DOHH2 (cell line): ENCODE measurements at regions not wholly inside any gene's neighbourhood (a gene's known extent, or its start where the extent isn't known, plus 50 kb on each side); places are given as distances from the start of the nearest gene placed in this dataset.

ENCODE experiments used
- EZH2phosphoT487 ChIP-seq: fragments of 200-600 bp; sonication (generic); IDR thresholded peaks from 2 replicates; pipeline ENCODE4 v1.6.1; 2017; ENCODE audit warnings: borderline replicate concordance, mild to moderate bottlenecking, antibody characterized with exemption, low read length, moderate library complexity, mixed read lengths
- TF ChIP-seq, protein P1 (sequence below): fragments of 200-600 bp; sonication (generic); IDR thresholded peaks from one replicate; pipeline ENCODE4 v1.5.1; 2014; ENCODE audit warnings: antibody characterized with exemption, mild to moderate bottlenecking, low read depth, low read length; ENCODE audit not compliant: poor library complexity, severe bottlenecking

DNA sequence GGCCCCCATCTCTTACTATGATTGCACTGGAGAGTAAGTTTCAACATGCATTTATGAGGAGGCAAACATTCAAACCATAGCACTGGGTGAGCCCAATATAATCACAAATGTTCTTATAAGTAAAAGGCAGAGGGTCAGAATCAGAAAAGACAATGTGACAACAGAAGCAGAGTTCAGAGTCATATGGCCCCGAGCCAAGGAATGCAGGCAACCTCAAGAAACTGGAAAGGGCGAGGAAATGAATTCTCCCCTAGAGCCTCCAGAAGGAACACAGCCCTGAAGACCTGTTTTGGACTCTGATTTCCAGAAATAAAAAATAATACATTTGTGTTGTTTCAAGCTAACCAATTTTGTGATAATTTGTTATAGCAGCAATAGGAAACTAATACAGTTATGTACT, 81.3 kb upstream of the ABI3BP start:
- TF ChIP-seq, protein P1, sequence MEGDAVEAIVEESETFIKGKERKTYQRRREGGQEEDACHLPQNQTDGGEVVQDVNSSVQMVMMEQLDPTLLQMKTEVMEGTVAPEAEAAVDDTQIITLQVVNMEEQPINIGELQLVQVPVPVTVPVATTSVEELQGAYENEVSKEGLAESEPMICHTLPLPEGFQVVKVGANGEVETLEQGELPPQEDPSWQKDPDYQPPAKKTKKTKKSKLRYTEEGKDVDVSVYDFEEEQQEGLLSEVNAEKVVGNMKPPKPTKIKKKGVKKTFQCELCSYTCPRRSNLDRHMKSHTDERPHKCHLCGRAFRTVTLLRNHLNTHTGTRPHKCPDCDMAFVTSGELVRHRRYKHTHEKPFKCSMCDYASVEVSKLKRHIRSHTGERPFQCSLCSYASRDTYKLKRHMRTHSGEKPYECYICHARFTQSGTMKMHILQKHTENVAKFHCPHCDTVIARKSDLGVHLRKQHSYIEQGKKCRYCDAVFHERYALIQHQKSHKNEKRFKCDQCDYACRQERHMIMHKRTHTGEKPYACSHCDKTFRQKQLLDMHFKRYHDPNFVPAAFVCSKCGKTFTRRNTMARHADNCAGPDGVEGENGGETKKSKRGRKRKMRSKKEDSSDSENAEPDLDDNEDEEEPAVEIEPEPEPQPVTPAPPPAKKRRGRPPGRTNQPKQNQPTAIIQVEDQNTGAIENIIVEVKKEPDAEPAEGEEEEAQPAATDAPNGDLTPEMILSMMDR: no peak
- no peak for TF ChIP-seq EZH2phosphoT487
